SU-DHL-6 (cell line): ENCODE measurements at regions not wholly inside any gene's neighbourhood (a gene's known extent, or its start where the extent isn't known, plus 50 kb on each side); places are given as distances from the start of the nearest gene placed in this dataset.

Source experiments
- H2AFZ ChIP-seq: fragments of 200-600 bp; sonication (generic); 2 replicates; pipeline ENCODE4 v1.6.1; 2014; ENCODE audit warnings: low read depth, mild to moderate bottlenecking, moderate library complexity, mixed read lengths, antibody characterized with exemption, low read length; ENCODE audit not compliant: severe bottlenecking
- H3F3A ChIP-seq: fragments of 200-600 bp; shearing (Covaris generic); 2 replicates; pipeline ENCODE4 v1.6.0; 2016; ENCODE audit warnings: antibody characterized with exemption, mild to moderate bottlenecking; ENCODE audit not compliant: insufficient read depth
- H3K27ac ChIP-seq: fragments of 200-600 bp; sonication (generic); 2 replicates; pipeline ENCODE4 v1.5.1; 2016; ENCODE audit warnings: low read depth, mild to moderate bottlenecking, low read length, moderate library complexity, mixed read lengths
- H3K27me3 ChIP-seq: fragments of 200-600 bp; sonication (generic), shearing (Covaris generic); 2 replicates; pipeline ENCODE4 v1.6.0; 2014; ENCODE audit warnings: mild to moderate bottlenecking, low read length
- H3K36me3 ChIP-seq: fragments of 200-600 bp; sonication (generic); 2 replicates; pipeline ENCODE4 v1.6.1; 2014; ENCODE audit warnings: mild to moderate bottlenecking, low read length, mixed read lengths
- H3K4me2 ChIP-seq: fragments of 300-600, 200-600 bp; shearing (Covaris generic), sonication (generic); 2 replicates; pipeline ENCODE4 v1.6.0; 2014; ENCODE audit warnings: low read length, low read depth, mild to moderate bottlenecking; ENCODE audit not compliant: poor library complexity, severe bottlenecking
- H3K4me3 ChIP-seq: fragments of 200-600 bp; sonication (generic); 2 replicates; pipeline ENCODE4 v1.5.1; 2014; ENCODE audit warnings: antibody characterized with exemption, low read length, mild to moderate bottlenecking, mixed read lengths; ENCODE audit not compliant: insufficient read depth, poor library complexity, severe bottlenecking
- H3K79me2 ChIP-seq: fragments of 200-600 bp; sonication (generic); 2 replicates; pipeline ENCODE4 v1.6.1; 2014; ENCODE audit warnings: mild to moderate bottlenecking, low read length, moderate library complexity; ENCODE audit not compliant: insufficient read depth
- H3K9ac ChIP-seq: fragments of 200-600 bp; sonication (generic); 2 replicates; pipeline ENCODE4 v1.7.0; 2014; ENCODE audit warnings: mild to moderate bottlenecking, low read length
- H3K9me2 ChIP-seq: fragments of 200-600 bp; sonication (generic); replicated peaks from 2 replicates; pipeline ENCODE4 v1.6.1; 2014; ENCODE audit warnings: low read length; ENCODE audit not compliant: insufficient read depth
- H3K9me3 ChIP-seq: fragments of 200-600 bp; sonication (generic); 2 replicates; pipeline ENCODE4 v1.6.1; 2014; ENCODE audit warnings: low read length, mixed read lengths; ENCODE audit not compliant: insufficient read depth
- H4K20me1 ChIP-seq: fragments of 200-600 bp; sonication (generic); 2 replicates; pipeline ENCODE4 v1.6.1; 2014; ENCODE audit warnings: low read depth, mild to moderate bottlenecking, antibody characterized with exemption, low read length, moderate library complexity, mixed read lengths
- CTCF ChIP-seq: fragments of 200-600 bp; sonication (generic); IDR thresholded peaks from one replicate; pipeline ENCODE4 v1.5.1; 2017; ENCODE audit warnings: antibody characterized with exemption, mild to moderate bottlenecking, low read length, moderate library complexity; ENCODE audit not compliant: insufficient read depth, poor library complexity, severe bottlenecking
- EZH2phosphoT487 ChIP-seq: fragments of 200-600 bp; sonication (generic), shearing (Covaris generic); conservative IDR thresholded peaks from 2 replicates; pipeline ENCODE4 v1.6.1; 2018; ENCODE audit warnings: mild to moderate bottlenecking, antibody characterized with exemption, low read length, moderate library complexity, mixed read lengths

GRCh38 chr2:185347445-185347844, 391.2 kb upstream of the FSIP2 start:
- no peaks in the 10 kb centered on the region for H4K20me1 ChIP-seq
- no peak overlapping the region for H3K27ac ChIP-seq
- TF ChIP-seq CTCF (no peak), EZH2phosphoT487 (no peak)
- H3K4me2 ChIP-seq: no peak overlapping the region
- H2AFZ ChIP-seq: no peak overlapping the region
- H3K27me3 ChIP-seq: no peaks in the 10 kb centered on the region
- no peak overlapping the region for H3K9ac ChIP-seq
- H3K9me2 ChIP-seq: no peaks in the 10 kb centered on the region
- no peaks in the 10 kb centered on the region for H3K9me3 ChIP-seq
- H3K36me3 ChIP-seq: no peaks in the 10 kb centered on the region
- H3K79me2 ChIP-seq: no peaks in the 10 kb centered on the region
- H3K4me3 ChIP-seq: no peak overlapping the region
- H3F3A ChIP-seq: no peaks in the 10 kb centered on the region

- TF ChIP-seq EZH2phosphoT487: no peak
- no peaks in the 10 kb centered on the region for H3F3A ChIP-seq
Observed at GRCh38 chr2:185360776-185361175, 377.8 kb upstream of the FSIP2 start.

DNA sequence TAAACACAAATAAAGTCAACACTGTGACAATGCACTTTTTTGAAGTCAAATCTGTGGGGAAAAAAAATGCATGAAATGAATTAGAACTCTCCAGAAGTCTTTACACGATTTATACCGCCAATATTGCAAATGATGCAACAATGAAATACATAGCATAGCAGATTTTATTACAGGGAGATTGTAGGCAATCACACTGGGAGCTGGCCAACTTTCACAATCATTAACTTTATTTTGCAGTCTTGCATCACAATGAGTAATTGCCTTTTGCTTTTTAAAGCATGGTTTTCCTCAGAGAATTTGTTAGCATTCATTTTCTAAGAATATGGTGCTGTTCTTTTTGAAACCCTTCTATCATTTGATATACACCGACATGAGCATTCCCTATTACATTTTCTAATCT, 366.4 kb upstream of the FSIP2 start:
- Histone ChIP-seq H3K9me3 (no peaks in the 10 kb centered on the region), H3K27me3 (no peaks in the 10 kb centered on the region), H3K36me3 (no peaks in the 10 kb centered on the region), H3K9me2 (no peaks in the 10 kb centered on the region), H3K79me2 (no peaks in the 10 kb centered on the region), H3K4me3 (no peak overlapping the region), H3F3A (no peaks in the 10 kb centered on the region), H3K9ac (no peak overlapping the region), H3K4me2 (no peak overlapping the region), H4K20me1 (no peaks in the 10 kb centered on the region), H3K27ac (no peak overlapping the region), H2AFZ (no peak overlapping the region)
- TF ChIP-seq EZH2phosphoT487 (no peak), CTCF (no peak)

More at GRCh38 chr2:185360776-185361175, 377.8 kb upstream of the FSIP2 start:
- H2AFZ ChIP-seq: no peak overlapping the region
- no peak overlapping the region for H3K9ac ChIP-seq
- H3K4me2 ChIP-seq: no peak overlapping the region
- H4K20me1 ChIP-seq: no peaks in the 10 kb centered on the region
- no peaks in the 10 kb centered on the region for H3K27me3 ChIP-seq
- H3K36me3 ChIP-seq: no peaks in the 10 kb centered on the region
- no peaks in the 10 kb centered on the region for H3K9me3 ChIP-seq
- H3K4me3 ChIP-seq: no peak overlapping the region
- H3K9me2 ChIP-seq: no peaks in the 10 kb centered on the region
- H3K79me2 ChIP-seq: no peaks in the 10 kb centered on the region
- H3K27ac ChIP-seq: no peak overlapping the region

- H2AFZ ChIP-seq: no peak overlapping the region
- H3K9ac ChIP-seq: no peak overlapping the region
- TF ChIP-seq CTCF: no peak
- no peak for TF ChIP-seq EZH2phosphoT487
- H3K9me2 ChIP-seq: no peaks in the 10 kb centered on the region
- H3K4me2 ChIP-seq: no peak overlapping the region
- no peak overlapping the region for H3K4me3 ChIP-seq
- no peaks in the 10 kb centered on the region for H3F3A ChIP-seq
- H3K36me3 ChIP-seq: no peaks in the 10 kb centered on the region
- H3K27me3 ChIP-seq: no peaks in the 10 kb centered on the region
- H3K9me3 ChIP-seq: no peaks in the 10 kb centered on the region
- H3K79me2 ChIP-seq: no peaks in the 10 kb centered on the region
- no peak overlapping the region for H3K27ac ChIP-seq
- H4K20me1 ChIP-seq: no peaks in the 10 kb centered on the region
Observed at GRCh38 chr2:185373229-185373628, 365.4 kb upstream of the FSIP2 start.
